ENCODE measurements at regions not wholly inside any gene's neighbourhood (a gene's known extent, or its start where the extent isn't known, plus 50 kb on each side); places are given as distances from the start of the nearest gene placed in this dataset.

GRCh38 chr11:27266125-27266524 is 96.9 kb downstream of the CCDC34 start:
- ATAC-seq (ENCODE audit: low read depth) (no peak), DNase-seq (ENCODE audit: low spot score) (no peak)
- Histone ChIP-seq H3K4me3 (ENCODE audit: severe bottlenecking) (no peak overlapping the region), H3K27me3 (ENCODE audit: insufficient read depth, poor library complexity, severe bottlenecking) (no peaks in the 10 kb centered on the region), H3K36me3 (ENCODE audit: low read depth) (no peaks in the 10 kb centered on the region), H3K4me1 (ENCODE audit: insufficient read depth, poor library complexity, severe bottlenecking) (no peaks in the 10 kb centered on the region), H3K27ac (ENCODE audit: poor library complexity, severe bottlenecking) (no peak overlapping the region), H3K9me3 (ENCODE audit: severe bottlenecking) (no peaks in the 10 kb centered on the region)
- no peak for TF ChIP-seq CTCF (IDR thresholded peaks at IDR 0.05; ENCODE audit: poor library complexity, severe bottlenecking)

- no peak for ATAC-seq (ENCODE audit: low read depth)
These were observed 99.0 kb downstream of the CCDC34 start for GRCh38 chr11:27263986-27264385.

GRCh38 chr11:27263046-27263445 is 100.0 kb downstream of the CCDC34 start:
- Histone ChIP-seq H3K27ac (ENCODE audit: poor library complexity, severe bottlenecking) (no peak overlapping the region), H3K27me3 (ENCODE audit: insufficient read depth, poor library complexity, severe bottlenecking) (no peaks in the 10 kb centered on the region), H3K9me3 (ENCODE audit: severe bottlenecking) (no peaks in the 10 kb centered on the region), H3K36me3 (ENCODE audit: low read depth) (no peaks in the 10 kb centered on the region), H3K4me3 (ENCODE audit: severe bottlenecking) (no peak overlapping the region), H3K4me1 (ENCODE audit: insufficient read depth, poor library complexity, severe bottlenecking) (no peaks in the 10 kb centered on the region)
- DNase-seq (ENCODE audit: low spot score) (no peak), ATAC-seq (ENCODE audit: low read depth) (no peak)
- TF ChIP-seq CTCF (IDR thresholded peaks at IDR 0.05; ENCODE audit: poor library complexity, severe bottlenecking), result no peak

More at GRCh38 chr11:27263986-27264385, 99.0 kb downstream of the CCDC34 start:
- DNase-seq (ENCODE audit: low spot score), result no peak
- no peak overlapping the region for H3K27ac ChIP-seq (ENCODE audit: poor library complexity, severe bottlenecking)
- no peak overlapping the region for H3K4me3 ChIP-seq (ENCODE audit: severe bottlenecking)
- H3K9me3 ChIP-seq (ENCODE audit: severe bottlenecking), result no peaks in the 10 kb centered on the region
- H3K4me1 ChIP-seq (ENCODE audit: insufficient read depth, poor library complexity, severe bottlenecking), result no peaks in the 10 kb centered on the region
- H3K36me3 ChIP-seq (ENCODE audit: low read depth), result no peaks in the 10 kb centered on the region
- no peak for TF ChIP-seq CTCF (IDR thresholded peaks at IDR 0.05; ENCODE audit: poor library complexity, severe bottlenecking)
- H3K27me3 ChIP-seq (ENCODE audit: insufficient read depth, poor library complexity, severe bottlenecking), result no peaks in the 10 kb centered on the region

- Histone ChIP-seq H3K36me3 (ENCODE audit: low read depth) (no peaks in the 10 kb centered on the region), H3K27ac (ENCODE audit: poor library complexity, severe bottlenecking) (no peak overlapping the region), H3K9me3 (ENCODE audit: severe bottlenecking) (no peaks in the 10 kb centered on the region), H3K4me1 (ENCODE audit: insufficient read depth, poor library complexity, severe bottlenecking) (no peaks in the 10 kb centered on the region), H3K4me3 (ENCODE audit: severe bottlenecking) (no peak overlapping the region), H3K27me3 (ENCODE audit: insufficient read depth, poor library complexity, severe bottlenecking) (no peaks in the 10 kb centered on the region)
- TF ChIP-seq CTCF (IDR thresholded peaks at IDR 0.05; ENCODE audit: poor library complexity, severe bottlenecking), result no peak
- no peak for DNase-seq (ENCODE audit: low spot score)
- ATAC-seq (ENCODE audit: low read depth), result no peak
These were observed 107.6 kb downstream of the CCDC34 start for GRCh38 chr11:27255447-27255828.

- Histone ChIP-seq H3K4me1 (ENCODE audit: insufficient read depth, poor library complexity, severe bottlenecking) (no peaks in the 10 kb centered on the region), H3K9me3 (ENCODE audit: severe bottlenecking) (no peaks in the 10 kb centered on the region), H3K27me3 (ENCODE audit: insufficient read depth, poor library complexity, severe bottlenecking) (no peaks in the 10 kb centered on the region), H3K27ac (ENCODE audit: poor library complexity, severe bottlenecking) (no peak overlapping the region), H3K36me3 (ENCODE audit: low read depth) (no peaks in the 10 kb centered on the region), H3K4me3 (ENCODE audit: severe bottlenecking) (no peak overlapping the region)
- no peak for TF ChIP-seq CTCF (IDR thresholded peaks at IDR 0.05; ENCODE audit: poor library complexity, severe bottlenecking)
- no peak for ATAC-seq (ENCODE audit: low read depth)
- DNase-seq (ENCODE audit: low spot score), result no peak
These were observed 108.1 kb downstream of the CCDC34 start for GRCh38 chr11:27254744-27255446.

All from RWPE2 (cell line).